Neutrophil (primary cell): ENCODE measurements at regions not wholly inside any gene's neighbourhood (a gene's known extent, or its start where the extent isn't known, plus 50 kb on each side); places are given as distances from the start of the nearest gene placed in this dataset.

ENCODE experiments used
- H3K27ac ChIP-seq: fragments of 200-600 bp; sonication (generic); 2 replicates; pipeline ENCODE4 v1.5.1; 2016; ENCODE audit warnings: mild to moderate bottlenecking, moderate library complexity
- H3K27me3 ChIP-seq: fragments of 200-600 bp; sonication (generic); 2 replicates; pipeline ENCODE4 v1.6.0; 2016; ENCODE audit warnings: mild to moderate bottlenecking
- H3K36me3 ChIP-seq: fragments of 200-600 bp; sonication (generic); 2 replicates; pipeline ENCODE4 v1.5.1; 2017
- H3K4me1 ChIP-seq, 2 experiments: fragments of 200-600 bp in 1 of 2; sonication (generic) in 1 of 2; 1 replicate in 1 of 2; 2 replicates in 1 of 2; pipeline versions ENCODE4 v1.5.1 to v1.6.1; 2013 to 2016; ENCODE audit warnings: low read depth in 1 of 2, low read length in 1 of 2, mild to moderate bottlenecking in 1 of 2, moderate library complexity in 1 of 2; ENCODE audit not compliant: control insufficient read depth in 1 of 2, insufficient read depth in 1 of 2
- H3K4me3 ChIP-seq, 2 experiments: fragments of 200-600 bp in 1 of 2; sonication (generic) in 1 of 2; 1 replicate in 1 of 2; 2 replicates in 1 of 2; pipeline ENCODE4 v1.5.1; 2013 to 2016; ENCODE audit warnings: low read depth in 1 of 2, low read length in 1 of 2, mild to moderate bottlenecking in 1 of 2, moderate library complexity in 1 of 2
- H3K9me3 ChIP-seq: fragments of 200-600 bp; sonication (generic); 2 replicates; pipeline ENCODE4 v1.5.1; 2016
- CTCF ChIP-seq: fragments of 200-600 bp; sonication (generic); IDR thresholded peaks from 2 replicates; pipeline ENCODE4 v1.5.1; 2016; ENCODE audit warnings: antibody characterized with exemption

- no peaks in the 10 kb centered on the region for H3K36me3 ChIP-seq
- no peak overlapping the region for H3K27ac ChIP-seq
- H3K4me3 ChIP-seq: no peak overlapping the region
- TF ChIP-seq CTCF: no peak
- no peaks in the 10 kb centered on the region for H3K9me3 ChIP-seq
- H3K27me3 ChIP-seq: peaks cover 43% of the 10 kb centered on the region
- H3K4me1 ChIP-seq: no peaks in the 10 kb centered on the region
Observed at GRCh38 chr11:112606656-112607055, 346.0 kb upstream of the PLET1 start.

DNA sequence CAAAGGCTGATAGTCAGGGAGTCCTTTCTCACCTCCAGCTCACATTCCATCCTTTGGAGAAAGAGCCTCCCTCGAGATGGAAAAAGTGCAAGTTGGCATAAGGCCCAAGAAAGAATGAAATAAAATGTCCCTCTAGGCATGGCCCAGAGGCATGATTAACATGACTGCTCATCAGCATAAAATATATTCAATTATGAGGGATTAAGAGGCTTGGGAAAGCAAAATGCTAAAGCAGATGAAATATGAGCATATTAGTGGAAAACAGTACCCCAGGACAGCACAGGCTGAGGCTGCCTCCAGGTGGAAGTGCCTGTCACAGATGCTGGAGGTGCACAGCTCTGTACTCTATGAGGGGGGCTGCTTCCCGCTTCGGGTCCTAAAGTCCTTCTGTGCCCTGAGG is 347.8 kb upstream of the PLET1 start:
- H3K27me3 ChIP-seq: peaks cover 41% of the 10 kb centered on the region
- TF ChIP-seq CTCF: no peak
- no peaks in the 10 kb centered on the region for H3K4me1 ChIP-seq
- H3K36me3 ChIP-seq: no peaks in the 10 kb centered on the region
- no peaks in the 10 kb centered on the region for H3K9me3 ChIP-seq
- H3K4me3 ChIP-seq: no peak overlapping the region
- no peak overlapping the region for H3K27ac ChIP-seq

DNA sequence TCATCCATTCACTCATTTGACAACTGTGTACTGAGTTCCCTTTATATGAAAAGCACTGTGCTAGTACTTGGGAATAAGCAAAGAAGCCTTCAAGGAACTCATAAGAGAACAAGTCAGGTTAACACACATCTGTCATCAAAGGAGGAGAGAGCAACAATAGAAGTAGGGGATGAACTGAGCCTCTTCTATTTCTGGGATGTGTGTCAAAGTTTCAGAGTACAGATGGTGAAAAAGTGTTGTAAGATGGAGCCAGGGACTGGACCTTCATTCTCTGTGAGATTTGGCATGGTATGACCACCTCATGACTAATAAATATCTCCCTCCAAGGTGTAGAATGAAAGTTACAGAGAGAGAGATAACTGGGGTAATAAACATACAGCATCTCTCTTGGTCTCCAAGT is 349.8 kb upstream of the PLET1 start:
- Histone ChIP-seq H3K9me3 (no peaks in the 10 kb centered on the region), H3K27me3 (peaks cover 25% of the 10 kb centered on the region), H3K4me1 (no peaks in the 10 kb centered on the region), H3K36me3 (no peaks in the 10 kb centered on the region), H3K4me3 (no peak overlapping the region), H3K27ac (no peak overlapping the region)
- TF ChIP-seq CTCF: no peak

DNA sequence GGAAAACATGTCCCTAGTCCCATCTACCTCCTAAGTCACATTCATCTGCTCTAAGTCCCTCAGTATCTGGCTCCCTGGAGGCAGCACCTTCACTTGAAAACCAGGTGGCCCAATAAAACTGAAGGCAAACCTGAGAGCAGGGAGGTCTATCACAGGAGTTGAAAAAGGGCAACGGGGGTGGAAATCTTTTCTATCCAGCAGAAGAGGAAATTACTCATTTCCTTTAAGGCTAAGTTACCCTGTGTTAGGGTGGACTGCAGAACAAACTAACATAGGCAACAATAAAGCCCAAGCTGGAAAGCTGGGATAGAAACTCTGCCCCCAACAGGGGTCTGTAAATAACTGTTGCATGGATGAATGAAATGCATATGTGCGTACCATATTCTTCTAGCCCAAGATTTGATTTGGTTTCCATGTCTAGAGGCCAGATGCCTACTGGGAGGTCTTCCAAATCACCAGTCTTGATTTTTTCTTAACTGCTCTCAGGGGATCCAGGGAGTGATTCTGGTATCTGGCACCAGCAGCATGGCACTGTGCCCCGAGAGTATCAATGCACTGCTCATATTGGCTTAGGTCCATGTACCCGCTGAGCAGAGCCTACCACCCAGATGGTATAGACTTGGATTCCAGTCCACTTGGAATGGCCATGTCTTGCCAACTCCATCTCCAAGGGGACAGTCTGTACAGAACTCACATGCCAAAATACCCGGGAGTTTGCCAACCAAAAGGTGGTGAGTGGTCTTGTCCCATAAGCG is 350.0 kb upstream of the NCAM1 start:
- Histone ChIP-seq H3K27me3 (peaks cover 25% of the 10 kb centered on the region), H3K9me3 (no peaks in the 10 kb centered on the region), H3K27ac (no peak overlapping the region), H3K4me1 (no peaks in the 10 kb centered on the region), H3K36me3 (no peaks in the 10 kb centered on the region), H3K4me3 (no peak overlapping the region)
- no peak for TF ChIP-seq CTCF

DNA sequence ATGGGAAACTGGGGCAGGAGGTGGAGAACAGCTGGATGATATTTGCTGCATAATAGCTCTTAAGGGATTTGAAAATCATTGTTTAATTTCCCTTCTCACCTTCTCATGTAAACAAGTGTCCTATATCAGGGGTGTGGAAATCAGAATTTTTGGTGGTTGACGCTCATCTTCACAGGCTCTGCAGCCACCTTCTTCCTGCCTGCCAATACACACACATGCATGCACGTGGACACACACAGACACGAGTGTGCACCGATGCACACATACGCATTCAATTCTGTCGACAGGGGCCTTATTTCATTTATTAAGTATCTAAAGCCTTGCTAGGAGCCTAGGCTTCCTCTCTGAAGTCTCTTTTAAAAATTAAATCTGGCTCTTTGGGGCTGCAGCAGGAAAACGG is 349.4 kb upstream of the NCAM1 start:
- H3K36me3 ChIP-seq: no peaks in the 10 kb centered on the region
- no peaks in the 10 kb centered on the region for H3K9me3 ChIP-seq
- H3K27ac ChIP-seq: no peak overlapping the region
- no peak for TF ChIP-seq CTCF
- H3K4me3 ChIP-seq: no peak overlapping the region
- no peaks in the 10 kb centered on the region for H3K4me1 ChIP-seq
- peaks cover 25% of the 10 kb centered on the region for H3K27me3 ChIP-seq
